Pancreas (tissue), 10 donors: ENCODE measurements at regions not wholly inside any gene's neighbourhood (a gene's known extent, or its start where the extent isn't known, plus 50 kb on each side); places are given as distances from the start of the nearest gene placed in this dataset.
A peak's percentile ranks its signal among the peaks of the same experiment; 100 is the strongest.

Experiments used
- ATAC-seq, 4 donors: fragments of 200-7000 bp; cut with Tn5 transposase; one replicate each; pipeline versions ENCODE4 v1.8.0 to v1.9.1; 2020; ENCODE audit warnings: mild to moderate bottlenecking in 4 of 4, moderate library complexity in 4 of 4
- DNase-seq, 6 donors: peaks; one replicate each; pipeline ENCODE4 v3.0.0-alpha.2; 2020
- FAIRE-seq: peaks from 2 replicates; lab custom pipeline; 2012; peaks lifted over from hg19 to GRCh38; lab: Jason Lieb, UNC
- H3K27ac ChIP-seq, 4 donors: fragments of 200-600 bp; sonication (generic); 1 replicate in 3 of 4; 2 replicates in 1 of 4; pipeline versions ENCODE4 v1.5.0 to v1.8.0; 2020
- H3K27me3 ChIP-seq, 4 donors: fragments of 200-600 bp; one replicate each; pipeline ENCODE4 v1.8.0; 2021
- H3K36me3 ChIP-seq, 3 donors: fragments of 200-600 bp; sonication (generic) in 1 of 3; one replicate each; pipeline versions ENCODE4 v1.5.0 to v1.8.0; 2020 to 2021
- H3K4me1 ChIP-seq, 3 donors: fragments of 200-600 bp; one replicate each; pipeline ENCODE4 v1.8.0; 2021
- H3K4me3 ChIP-seq, 4 donors: fragments of 200-600 bp; sonication (generic) in 2 of 4; one replicate each; pipeline versions ENCODE4 v1.5.0 to v1.8.0; 2020 to 2021
- H3K9me3 ChIP-seq, 4 donors: fragments of 200-600 bp; one replicate each; pipeline ENCODE4 v1.8.0; 2021
- CTCF ChIP-seq, 4 donors: fragments of 200-600 bp; sonication (generic) in 3 of 4; IDR thresholded peaks; one replicate each; pipeline versions ENCODE4 v1.5.0 to v1.8.0; 2021; ENCODE audit warnings: antibody characterized with exemption in 4 of 4
- WGBS, 2 donors: extraction: QIAGEN DNeasy Blood & Tissue Kit; methylation state at CpG; one replicate each; pipeline ENCODE4 v1.1.7; 2013; 5-methylcytosine and 5-hydroxymethylcytosine counted together
- intact Hi-C, 3 donors: fragments of 100-400 bp; cut with DNase I; formaldehyde crosslinking; loops; one replicate each; pipeline versions ENCODE4 v1.11.1 to v1.14.2; 2022
- donor health status: healthy with polysubstance abuse.
- donor health status: DM: no; HTN: no; CAD: no; lungs with moderate emphysema.
- donor health status: DM: no; HTN: no; CAD: no.
- donor health status: control.
- donor health status: control.
- donor health status: Bipolar disorder and iron deficiency.
- donor health status: DM: yes; HTN: yes; CAD: no.
- donor health status: DM: no; HTN: no; CAD: no.
- donor health status: DM: no; HTN: no; CAD: no.
- donor health status: DM: yes; HTN: yes; CAD: no.

- intact Hi-C loops = no loop called here
- Histone ChIP-seq H3K27ac (no peak overlapping the region), H3K9me3 (no peaks in the 10 kb centered on the region), H3K4me3 (no peak overlapping the region), H3K27me3 (no peaks in the 10 kb centered on the region), H3K36me3 (no peaks in the 10 kb centered on the region), H3K4me1 (no peaks in the 10 kb centered on the region)
- 57 to 67% methylated on average over 6 of the region's 6 CpGs for WGBS, 2 donors
- FAIRE-seq (no peak), ATAC-seq (no peak), DNase-seq (no peak)
- no peak for TF ChIP-seq CTCF (IDR thresholded peaks at IDR 0.05)
These were observed 150.6 kb upstream of the TSC22D1 start for GRCh38 chr13:44726778-44727177.

- no peaks in the 10 kb centered on the region for H3K27me3 ChIP-seq
- no peak for TF ChIP-seq CTCF (IDR thresholded peaks at IDR 0.05)
- H3K4me3 ChIP-seq = no peak overlapping the region
- DNase-seq (no peak), ATAC-seq (no peak), FAIRE-seq (no peak)
- no peak overlapping the region for H3K27ac ChIP-seq
- no peaks in the 10 kb centered on the region for H3K36me3 ChIP-seq
- WGBS, 2 donors = 85 to 90% methylated on average over 3 of the region's 3 CpGs
- no peaks in the 10 kb centered on the region for H3K9me3 ChIP-seq
- H3K4me1 ChIP-seq = no peaks in the 10 kb centered on the region
- intact Hi-C loops = no loop called here
These were observed 150.1 kb upstream of the TSC22D1 start for GRCh38 chr13:44726214-44726613.

GRCh38 chr13:44719857-44720671, 143.9 kb upstream of the TSC22D1 start:
- H3K36me3 ChIP-seq = no peaks in the 10 kb centered on the region
- ATAC-seq = peak in 2 of 4 donors; percentile 30 to 38
- H3K9me3 ChIP-seq = no peaks in the 10 kb centered on the region
- TF ChIP-seq CTCF (IDR thresholded peaks at IDR 0.05) = no peak
- H3K27me3 ChIP-seq = no peaks in the 10 kb centered on the region
- H3K4me3 ChIP-seq = no peak overlapping the region
- intact Hi-C loops = no loop called here
- peak overlapping the region in 2 of 4 donors; percentile 13 to 19 for H3K27ac ChIP-seq
- DNase-seq = no peak
- no peak for FAIRE-seq
- H3K4me1 ChIP-seq = peaks cover 0 to 3% (median 0%) of the 10 kb centered on the region in 3 donors
- 71 to 76% methylated on average over 3 of the region's 3 CpGs for WGBS, 2 donors

- 78 to 86% methylated on average over 4 of the region's 4 CpGs for WGBS, 2 donors
- H3K36me3 ChIP-seq = no peaks in the 10 kb centered on the region
- no peak for FAIRE-seq
These were observed 142.3 kb upstream of the TSC22D1 start for GRCh38 chr13:44718467-44718866.

More at GRCh38 chr13:44718467-44718866, 142.3 kb upstream of the TSC22D1 start:
- TF ChIP-seq CTCF (IDR thresholded peaks at IDR 0.05) = no peak
- H3K27ac ChIP-seq = no peak overlapping the region
- H3K4me1 ChIP-seq = peaks cover 0 to 3% (median 0%) of the 10 kb centered on the region in 3 donors
- intact Hi-C loops = no loop called here
- H3K4me3 ChIP-seq = no peak overlapping the region
- H3K9me3 ChIP-seq = no peaks in the 10 kb centered on the region
- ATAC-seq (no peak), DNase-seq (no peak)
- no peaks in the 10 kb centered on the region for H3K27me3 ChIP-seq
